ENCODE measurements at regions not wholly inside any gene's neighbourhood (a gene's known extent, or its start where the extent isn't known, plus 50 kb on each side); places are given as distances from the start of the nearest gene placed in this dataset.

- TF ChIP-seq ZNF462 (CRISPR knock-in tag; IDR thresholded peaks at IDR 0.05) (no peak), ZNF331 (CRISPR knock-in tag; IDR thresholded peaks at IDR 0.05; ENCODE audit: low read depth) (no peak), NANOG (IDR thresholded peaks at IDR 0.05; ENCODE audit: borderline replicate concordance) (no peak), ETS1 (IDR thresholded peaks at IDR 0.05) (no peak)
Observed at GRCh38 chr22:48331266-48331665, 1496.4 kb downstream of the BRD1 start (continued).

- DNase-seq (ENCODE audit: low spot score) (no peak), ATAC-seq (no peak)
- Histone ChIP-seq H3K4me2 (no peak overlapping the region), H3F3A (replicated peaks; ENCODE audit: low read depth) (no peaks in the 10 kb centered on the region), H4K20me1 (replicated peaks; ENCODE audit: insufficient read depth) (no peaks in the 10 kb centered on the region), H2AFZ (no peak overlapping the region), H3K79me2 (replicated peaks; ENCODE audit: insufficient read depth) (no peaks in the 10 kb centered on the region), H3K4me3 (no peak overlapping the region), H3K4me1 (ENCODE audit: insufficient read depth) (no peaks in the 10 kb centered on the region), H3K9me2 (ENCODE audit: insufficient read depth) (no peaks in the 10 kb centered on the region), H3K36me3 (ENCODE audit: insufficient read depth) (0 out of 2 replicates have a peak, but pooled peaks cover 10% of the 10 kb centered on the region), H3K27me3 (ENCODE audit: insufficient read depth) (no peaks in the 10 kb centered on the region), H3K27ac (ENCODE audit: low read depth) (no peak overlapping the region)
- Mint-ChIP-seq H3K27me3 (ENCODE audit: insufficient read depth, low read depth, poor library complexity) (peaks cover 9% of the 10 kb centered on the region), H3K4me1 (no peaks in the 10 kb centered on the region), H3K36me3 (ENCODE audit: low read depth) (0 out of 3 replicates have a peak, but pooled peaks cover 4% of the 10 kb centered on the region), H3K4me3 (no peak overlapping the region), H3K9me3 (peaks cover 34% of the 10 kb centered on the region), H3K27ac (no peak overlapping the region)
- TF ChIP-seq CTCF (conservative IDR thresholded peaks at IDR 0.05; ENCODE audit: low read depth in 2 of 2): no peak
Observed at GRCh38 chr22:48327721-48328120, 1500.0 kb downstream of the BRD1 start.

All from GM23338 (cell line).